HG03097 (cell line): ENCODE measurements at regions not wholly inside any gene's neighbourhood (a gene's known extent, or its start where the extent isn't known, plus 50 kb on each side); places are given as distances from the start of the nearest gene placed in this dataset.

Source experiments
- ATAC-seq: cut with Tn5 transposase; IDR thresholded peaks from one replicate; pipeline ENCODE4 v1.9.1; 2021; ENCODE audit not compliant: unreplicated experiment, low FRiP score

DNA sequence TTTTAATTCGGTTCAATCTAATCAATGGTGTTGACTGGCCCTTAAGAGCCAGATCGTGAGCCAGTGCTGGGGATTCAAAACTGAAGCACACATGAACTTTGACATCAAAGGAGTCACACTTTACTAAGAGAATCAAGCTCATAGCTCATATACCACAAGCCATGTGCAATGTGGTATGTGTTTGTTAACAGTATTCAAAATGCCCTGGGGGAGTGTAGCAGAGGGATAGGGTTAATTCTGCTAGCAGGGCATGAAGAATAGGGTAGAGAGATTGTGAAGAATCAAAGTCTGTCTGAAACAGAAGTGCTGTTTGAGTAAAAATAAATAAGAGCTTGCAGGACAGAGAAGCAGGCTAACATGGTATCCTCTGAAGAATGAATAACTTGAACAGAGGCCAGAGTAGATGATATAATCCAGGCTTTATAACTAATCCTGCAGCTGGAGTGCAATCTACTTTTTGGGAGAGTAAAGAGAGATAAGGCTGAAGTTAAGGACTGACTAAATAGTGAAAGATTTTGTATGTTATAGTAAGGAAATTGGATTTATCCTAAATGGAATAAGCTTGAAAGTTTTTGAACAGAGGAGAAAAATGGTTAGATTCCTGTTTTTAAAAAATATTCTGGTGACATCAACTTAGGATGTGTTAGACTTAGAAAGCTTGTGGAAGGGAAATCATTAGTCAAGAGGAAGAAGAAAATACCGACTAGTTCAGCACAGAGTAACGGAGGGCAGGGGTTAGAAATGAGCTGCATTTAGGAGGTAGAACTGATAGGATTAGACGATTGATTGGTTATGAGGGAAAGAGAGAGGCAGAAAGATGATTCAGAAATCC, 292.0 kb downstream of the NFKBIZ start:
- no peak for ATAC-seq

DNA sequence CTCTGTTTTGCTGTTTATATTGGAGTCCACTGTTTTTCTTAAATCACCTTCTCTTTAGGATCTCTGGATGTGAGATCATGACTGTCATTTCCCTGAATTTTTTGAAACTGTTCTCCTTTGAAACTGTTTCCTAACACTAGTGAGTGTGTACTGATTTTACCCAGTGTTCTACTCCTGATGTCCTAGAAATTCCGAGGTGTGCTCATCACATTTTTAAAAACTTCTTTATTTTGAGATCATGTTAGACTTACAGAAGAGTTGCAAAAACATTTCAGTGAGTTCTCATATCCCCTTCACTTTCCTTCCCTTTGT, 292.6 kb downstream of the NFKBIZ start:
- no peak for ATAC-seq

DNA sequence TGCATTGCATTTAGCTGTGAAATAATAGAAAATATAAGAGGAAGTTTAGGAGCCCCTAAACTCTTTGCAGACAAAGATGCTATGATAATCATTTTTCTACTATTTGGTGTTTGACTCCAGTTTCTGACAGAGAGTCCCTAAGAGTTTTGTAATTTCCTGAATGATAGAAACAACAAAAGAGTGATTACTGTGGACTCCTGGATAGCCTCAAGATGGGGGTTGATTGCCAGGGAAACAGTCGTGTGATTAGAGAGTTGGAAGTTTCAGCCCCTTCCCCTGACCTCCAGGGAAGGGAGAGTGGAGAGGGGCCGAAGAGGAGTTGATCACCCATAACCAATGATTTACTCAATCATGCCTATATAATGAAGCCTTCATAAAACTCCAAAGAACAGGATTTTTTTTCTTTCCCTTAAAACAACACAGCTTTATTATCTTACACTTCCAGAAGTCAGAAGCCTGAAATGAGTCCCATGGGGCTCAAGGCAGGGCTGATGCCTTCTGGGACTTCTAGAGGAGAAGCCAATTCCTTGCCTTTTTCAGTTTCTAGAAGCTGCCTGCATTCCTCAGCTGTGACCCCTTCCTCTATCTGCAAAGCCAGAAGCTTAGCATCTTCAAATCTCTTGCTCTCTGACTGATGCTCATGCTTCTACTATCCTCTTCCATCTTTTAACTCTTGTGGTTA, 292.3 kb upstream of the ZPLD1 start:
- no peak for ATAC-seq

DNA sequence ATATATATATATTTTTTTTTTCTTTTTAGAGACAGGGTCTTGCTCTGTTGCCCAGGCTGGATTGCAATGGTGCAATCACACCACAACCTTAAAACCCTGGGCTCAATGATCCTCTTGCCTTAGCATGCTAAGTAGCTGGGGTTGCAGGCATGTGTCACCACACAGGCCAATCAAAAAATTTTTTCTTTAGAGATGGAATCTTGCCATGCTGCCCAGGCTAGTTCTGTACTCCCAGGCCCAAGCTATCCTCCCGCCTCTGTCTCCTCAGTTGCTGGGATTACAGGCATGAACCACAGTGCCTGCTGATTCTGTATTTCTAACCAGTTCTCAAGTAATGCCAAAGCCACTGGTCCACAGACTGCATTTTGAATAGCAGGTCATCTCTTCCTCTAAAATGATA, 291.3 kb upstream of the ZPLD1 start:
- ATAC-seq, result no peak

DNA sequence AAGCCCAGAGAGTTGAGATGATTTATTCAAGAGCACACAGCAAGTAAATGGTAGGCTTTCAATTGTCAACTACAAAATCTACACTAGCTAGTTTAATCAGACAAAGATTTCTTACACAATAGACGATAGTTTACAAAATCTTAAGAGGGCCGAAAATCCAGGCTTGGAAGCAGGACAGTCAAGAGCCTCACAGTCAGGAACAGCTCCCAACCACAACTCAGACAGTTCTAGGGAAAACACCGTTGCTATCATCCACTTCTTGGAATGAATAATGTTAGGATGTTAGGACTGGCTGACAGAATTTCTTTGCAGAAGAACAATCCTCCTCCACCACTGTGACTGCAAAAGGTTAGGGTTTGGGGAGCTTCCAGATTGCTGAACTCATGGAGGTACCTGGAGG, 290.8 kb upstream of the ZPLD1 start:
- no peak for ATAC-seq

DNA sequence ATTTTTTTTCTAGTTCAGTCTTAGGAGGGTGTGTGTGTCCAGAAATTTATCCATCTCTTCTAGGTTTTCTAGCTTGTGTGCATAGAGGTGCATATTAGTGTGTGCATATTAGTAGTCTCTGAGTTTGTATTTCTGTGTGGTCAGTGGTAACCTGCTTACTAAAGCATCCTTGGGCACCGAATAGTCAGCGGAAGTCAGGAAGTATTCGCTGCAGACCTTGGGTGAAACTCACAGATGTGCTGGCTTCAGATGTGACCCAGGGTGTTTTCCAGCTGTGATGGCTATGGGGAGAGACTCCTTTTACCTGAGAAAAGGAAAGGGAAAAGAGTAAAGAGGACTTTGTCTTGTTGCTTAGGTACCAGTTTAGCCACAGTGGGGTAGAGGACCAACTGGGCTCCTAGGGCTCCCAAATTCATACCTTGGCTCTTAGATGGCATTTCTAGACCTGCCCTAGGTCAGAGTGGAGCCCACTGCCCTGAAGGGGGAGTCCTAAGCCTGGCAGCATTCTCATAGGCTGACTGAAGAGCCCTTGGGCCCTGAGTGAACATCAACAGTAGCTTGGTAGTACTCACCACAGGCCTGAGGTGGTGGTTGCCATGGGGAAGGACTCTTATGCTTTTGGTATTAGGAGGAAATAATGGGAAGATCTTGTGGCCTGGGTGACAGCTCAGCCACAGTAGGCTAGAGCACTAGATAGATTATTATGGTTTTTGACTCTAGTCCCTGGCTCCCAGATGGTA, 286.0 kb upstream of the ZPLD1 start:
- no peak for ATAC-seq

DNA sequence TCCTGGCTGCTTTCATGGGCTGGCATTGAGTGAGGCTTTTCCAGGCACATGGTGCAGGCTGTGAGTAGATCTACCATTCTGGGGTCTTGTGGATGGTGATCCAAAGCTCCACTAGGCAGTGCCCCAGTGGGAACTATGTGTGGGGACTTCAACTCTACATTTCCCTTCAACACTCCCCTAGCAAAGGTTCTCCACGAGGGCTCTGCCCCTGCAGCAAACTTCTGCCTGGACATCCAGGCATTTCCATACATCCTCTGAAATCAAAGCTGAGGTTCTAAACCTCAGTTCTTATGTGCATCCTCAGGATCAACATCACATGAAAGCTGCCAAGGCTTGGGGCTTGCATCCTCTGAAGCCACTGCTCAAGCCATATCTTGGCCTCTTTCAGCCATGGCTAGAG, 282.9 kb upstream of the ZPLD1 start:
- ATAC-seq, result no peak

DNA sequence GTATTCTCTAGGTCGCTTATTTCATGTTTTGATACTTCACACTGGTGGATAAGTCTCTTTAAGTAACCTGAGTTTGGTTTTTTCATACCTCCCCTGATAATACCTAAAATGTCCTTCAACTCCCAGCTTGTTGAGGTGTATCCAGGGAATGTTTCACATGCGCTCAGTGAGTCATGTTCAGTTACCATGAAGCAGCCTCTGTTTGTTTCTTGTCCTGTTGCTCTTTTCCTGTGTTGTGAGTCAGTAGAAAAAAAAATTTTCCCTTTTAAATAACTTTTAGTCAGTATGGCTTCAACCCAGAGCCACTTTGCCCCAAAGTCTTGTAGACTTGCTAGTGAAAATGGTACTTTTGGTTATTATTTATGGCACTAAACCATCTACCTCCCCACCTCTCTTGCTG, 278.4 kb upstream of the ZPLD1 start:
- ATAC-seq, result no peak

DNA sequence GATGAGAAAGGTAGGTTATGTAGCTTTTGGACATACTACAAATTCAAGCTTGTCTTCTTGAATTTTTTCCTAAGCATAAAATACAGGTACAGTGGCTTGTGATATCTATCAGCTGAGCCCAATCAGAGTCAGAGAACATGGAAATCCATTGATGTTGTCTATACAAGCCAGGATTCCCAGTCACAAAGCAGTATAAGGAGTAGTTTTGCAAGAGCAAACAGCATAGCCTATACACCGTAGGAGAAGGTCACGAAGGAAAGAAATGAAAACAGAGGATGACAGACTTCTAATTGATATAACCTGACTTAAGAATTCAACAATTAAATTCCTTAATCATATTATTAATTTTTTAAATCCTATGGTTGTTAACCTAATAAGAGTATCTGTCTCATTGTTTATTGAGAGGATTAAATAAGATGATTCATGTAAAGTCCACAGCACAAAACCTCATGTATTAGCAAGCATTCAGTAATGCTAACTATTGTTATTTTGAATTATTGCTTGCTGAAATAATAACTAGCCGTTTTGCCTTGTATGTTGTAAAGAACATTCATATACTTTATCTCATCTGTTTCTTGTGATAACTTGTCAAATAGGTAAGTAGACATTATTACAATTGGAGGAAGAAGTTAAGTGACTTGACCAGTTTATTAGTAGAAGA, 276.6 kb upstream of the ZPLD1 start:
- no peak for ATAC-seq

DNA sequence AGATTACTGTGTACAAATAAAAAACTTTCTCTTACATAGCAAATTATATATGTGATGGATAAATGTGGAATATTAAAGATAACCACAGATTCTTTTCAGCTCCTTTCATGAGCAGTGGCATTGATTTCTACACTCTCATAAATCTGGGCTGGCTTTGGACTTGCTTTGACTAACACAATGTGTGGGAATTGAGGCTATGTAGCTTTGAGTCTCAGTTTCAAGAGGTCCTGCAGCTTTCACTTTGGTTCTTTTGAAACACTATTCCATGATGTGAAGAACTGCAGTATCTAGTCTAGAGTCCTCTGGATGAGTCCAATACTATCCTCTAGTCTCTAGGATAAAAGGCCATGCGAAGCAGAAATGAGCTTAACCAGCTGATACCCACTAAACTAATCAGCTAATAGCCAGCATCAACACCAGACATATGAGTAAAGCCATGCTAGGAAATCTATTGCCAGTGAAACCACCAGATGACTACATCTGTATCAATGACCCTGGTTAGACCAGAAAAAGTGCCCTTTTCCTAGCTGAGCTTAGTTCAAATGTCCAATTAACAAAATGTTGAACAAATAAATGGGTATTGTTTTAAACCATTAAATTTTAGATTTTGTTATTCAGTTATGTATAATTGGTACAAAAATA, 274.9 kb upstream of the ZPLD1 start:
- no peak for ATAC-seq

DNA sequence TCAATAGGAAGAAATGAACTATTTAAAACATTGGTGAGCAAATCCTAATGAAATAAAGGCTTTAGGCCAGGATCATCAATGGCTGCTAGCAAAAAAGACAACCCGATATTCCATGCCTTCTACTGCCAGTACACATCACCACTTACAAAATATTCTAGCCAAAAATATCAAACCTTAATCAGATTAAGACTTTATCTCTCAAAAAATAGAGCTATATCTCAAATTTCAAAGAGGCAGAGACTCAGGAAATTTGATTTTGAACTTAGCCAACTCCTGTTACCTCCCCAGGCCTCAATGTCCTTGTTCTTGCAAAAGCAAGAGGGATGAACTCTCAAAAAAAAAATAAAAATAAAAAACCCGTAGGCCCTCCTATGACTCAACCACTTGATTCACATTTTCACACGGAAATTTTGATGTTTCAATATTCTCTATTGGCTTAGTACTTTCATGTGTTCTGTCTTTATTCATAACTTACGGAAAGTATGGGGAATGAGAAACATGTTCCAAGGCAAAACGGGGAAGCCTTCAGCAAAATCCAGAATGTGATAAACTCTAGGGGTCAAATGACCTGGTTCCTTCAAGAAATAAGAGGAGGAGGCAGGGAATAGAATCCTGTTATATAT, 273.3 kb upstream of the ZPLD1 start:
- ATAC-seq, result no peak

DNA sequence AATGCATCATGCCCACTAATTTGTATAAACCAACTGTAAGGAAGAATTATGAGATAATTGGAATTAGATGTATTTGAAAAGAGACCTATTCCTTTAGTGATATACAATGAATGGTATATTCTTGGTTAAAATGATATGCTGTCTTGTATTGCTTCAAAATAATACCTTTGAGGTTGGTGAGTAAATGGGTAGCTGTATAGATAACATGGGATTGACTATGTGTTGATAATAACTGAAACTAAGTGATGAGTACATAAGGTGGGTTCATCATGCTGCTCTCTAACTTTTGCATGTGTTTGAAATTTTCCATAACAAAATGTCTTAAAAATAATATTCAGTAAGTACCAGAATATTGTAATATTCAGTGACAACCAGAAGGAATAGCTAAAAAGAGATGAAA, 272.6 kb upstream of the ZPLD1 start:
- no peak for ATAC-seq

DNA sequence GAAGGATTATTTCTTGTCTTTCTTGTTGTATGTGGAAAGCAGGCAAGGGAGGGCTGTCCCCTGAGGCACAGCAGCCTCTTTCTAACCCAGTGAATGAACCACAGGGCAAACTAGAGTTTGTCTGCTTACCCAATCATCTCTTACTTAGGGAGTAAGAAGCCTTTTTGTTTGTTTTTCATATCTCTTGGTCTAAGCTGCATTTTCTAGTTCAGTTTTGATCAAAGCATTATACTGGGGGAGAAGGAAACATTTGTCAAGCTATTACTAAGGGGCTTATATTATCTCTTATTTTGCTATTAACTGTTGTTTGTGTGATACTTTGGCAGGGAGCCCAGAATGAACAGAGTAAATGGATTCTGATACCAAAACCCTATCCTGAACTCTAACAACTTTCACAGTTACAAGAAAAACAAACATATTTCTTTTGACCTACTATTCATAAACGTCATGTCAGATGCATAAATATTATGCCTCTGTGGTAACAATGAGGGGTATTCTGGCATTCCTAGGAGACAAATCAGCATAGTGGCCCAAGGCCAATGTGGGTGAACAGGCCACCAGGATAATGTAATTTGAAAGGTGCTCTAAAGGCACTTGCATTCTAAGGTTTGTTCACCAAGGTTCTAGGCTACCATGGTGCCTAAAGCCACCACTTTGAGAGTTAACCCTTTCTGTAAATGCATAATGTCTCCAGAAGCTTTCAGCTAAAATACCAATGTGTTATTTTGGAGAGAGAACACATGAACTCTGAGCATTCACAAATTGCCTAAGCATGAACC, 271.6 kb upstream of the ZPLD1 start:
- ATAC-seq, result no peak

DNA sequence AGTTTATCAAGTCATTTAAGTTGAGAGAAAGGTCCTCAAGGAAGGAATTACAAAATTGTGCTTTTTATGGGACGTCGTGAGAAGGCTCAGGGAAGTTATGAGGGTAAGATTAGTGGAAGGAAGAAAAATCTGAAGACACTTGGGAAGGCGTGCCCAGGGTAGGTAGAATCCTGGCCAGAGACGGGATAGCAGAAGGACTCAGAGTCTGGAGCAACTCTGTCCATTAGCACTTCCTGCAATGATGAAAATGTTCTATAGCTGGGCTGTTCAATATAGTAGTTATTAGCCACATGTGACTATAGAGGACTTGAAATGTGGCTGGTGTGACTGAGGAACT, 271.0 kb upstream of the ZPLD1 start:
- no peak for ATAC-seq

DNA sequence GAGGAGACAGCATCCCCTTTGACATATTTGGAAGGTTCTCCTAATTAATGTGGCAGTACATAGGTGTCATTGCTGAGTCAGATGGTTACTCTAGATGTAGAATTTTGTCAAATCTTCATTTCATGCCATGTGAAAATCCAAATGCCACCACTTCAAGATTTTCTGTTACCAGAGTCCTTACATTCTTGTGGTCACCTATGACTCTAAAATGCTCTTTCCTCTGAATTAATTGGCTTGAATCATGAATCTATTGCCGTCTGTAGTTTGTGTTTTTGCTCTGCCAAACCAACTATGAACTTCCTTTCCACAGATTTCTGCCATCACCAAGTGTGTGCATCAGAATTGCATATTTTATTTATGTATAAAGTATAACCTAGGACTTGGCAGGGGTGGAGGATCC, 269.4 kb upstream of the ZPLD1 start:
- no peak for ATAC-seq

DNA sequence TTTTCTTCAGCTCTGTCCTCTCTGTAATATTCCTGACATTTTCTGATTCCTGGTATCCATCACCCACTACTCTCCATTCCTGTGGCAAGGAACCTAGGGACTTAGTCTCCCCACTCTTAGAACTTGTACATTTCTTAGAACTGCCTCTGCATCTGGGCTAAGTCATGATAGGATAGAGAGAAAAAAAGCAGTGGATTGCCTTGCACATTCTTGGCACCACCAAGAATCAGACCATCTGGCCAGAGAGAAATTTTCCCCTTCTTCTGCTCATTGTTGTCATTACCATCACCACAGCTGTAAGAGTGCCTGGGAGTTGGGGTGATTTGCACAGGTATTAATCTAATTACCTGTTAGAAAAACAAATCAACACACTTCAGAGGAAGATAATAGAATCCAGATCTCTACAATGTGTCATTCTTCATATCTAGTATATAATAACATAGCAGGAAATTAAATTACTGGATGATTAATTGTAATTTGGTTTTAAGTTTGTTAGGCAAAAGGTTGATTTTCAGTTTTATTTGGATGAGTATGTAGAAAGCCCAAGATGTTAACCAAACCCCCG, 264.8 kb upstream of the ZPLD1 start:
- ATAC-seq, result no peak

DNA sequence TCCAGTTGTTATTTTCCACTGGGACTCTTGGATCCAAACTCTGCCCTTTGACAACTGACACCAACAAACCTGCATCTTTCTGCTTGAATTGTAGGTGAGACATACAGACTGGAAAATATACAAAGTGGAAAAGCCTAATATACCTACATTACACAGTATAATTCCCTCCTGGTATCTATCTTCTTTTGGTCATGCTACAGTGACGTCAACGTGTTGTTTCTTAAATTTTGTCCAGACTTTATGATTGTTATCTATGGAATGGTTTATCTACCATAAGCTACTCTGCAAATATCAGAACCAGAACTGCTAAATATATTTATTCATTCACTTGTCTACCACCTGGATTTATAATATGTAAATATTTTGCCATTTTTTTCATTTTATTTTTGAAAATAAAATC, 264.3 kb upstream of the ZPLD1 start:
- no peak for ATAC-seq

DNA sequence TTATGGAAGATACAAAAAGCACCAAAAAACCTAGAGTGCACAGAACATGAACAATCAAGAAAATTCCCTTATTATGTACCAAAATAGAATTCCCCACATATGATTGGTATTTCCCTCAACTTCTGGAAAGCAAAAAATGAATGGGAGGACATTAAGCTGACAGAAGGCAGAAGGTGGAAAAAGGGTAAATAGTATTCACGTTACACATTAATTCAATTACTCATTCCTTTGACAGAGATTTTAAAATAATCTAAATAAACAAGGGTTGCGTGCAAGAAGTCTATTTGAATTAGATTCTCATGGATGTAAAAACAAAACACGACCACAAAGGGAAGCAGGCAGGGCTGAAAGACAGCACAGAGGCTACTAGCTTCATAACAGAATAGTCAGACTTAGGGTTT, 260.5 kb upstream of the ZPLD1 start:
- ATAC-seq, result no peak

DNA sequence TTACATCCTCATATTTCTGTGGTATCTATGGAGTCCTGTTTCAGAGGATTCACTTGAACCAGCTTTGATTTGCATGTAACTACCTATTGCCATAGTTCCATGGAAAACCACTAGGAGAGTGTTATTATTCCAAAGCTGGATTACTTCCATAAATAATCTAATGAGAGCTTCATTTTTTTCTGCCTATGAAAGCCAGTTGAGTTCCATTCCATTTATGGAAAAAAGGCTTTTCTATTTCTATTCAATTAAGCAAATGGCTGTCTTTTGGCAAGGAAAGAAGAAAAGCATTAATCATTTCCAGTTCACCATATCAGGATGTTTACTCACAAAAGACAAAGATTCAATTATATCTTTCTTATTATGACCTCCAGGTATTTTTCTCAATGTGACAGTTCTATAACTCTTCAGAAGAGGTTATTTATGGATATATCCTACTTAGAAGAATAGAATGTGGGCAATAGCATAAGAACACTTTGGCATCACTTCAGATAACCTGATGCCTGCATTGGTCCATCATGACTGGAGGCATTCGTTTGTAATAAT, 259.9 kb upstream of the ZPLD1 start:
- no peak for ATAC-seq
